ENCODE measurements at regions not wholly inside any gene's neighbourhood (a gene's known extent, or its start where the extent isn't known, plus 50 kb on each side); places are given as distances from the start of the nearest gene placed in this dataset.

- Histone ChIP-seq H3K36me3 (no peaks in the 10 kb centered on the region), H3K27ac (no peak overlapping the region), H3K4me1 (no peaks in the 10 kb centered on the region), H3K27me3 (no peaks in the 10 kb centered on the region), H3K9me3 (peaks cover 0 to 7% of the 10 kb centered on the region in 2 donors), H3K4me3 (no peak overlapping the region)
- DNase-seq (ENCODE audit: low spot score in 2 of 2) = no peak
- intact Hi-C loops (cut with DNase I; ENCODE audit: low total_unique reads) = no loop called here
- TF ChIP-seq POLR2AphosphoS5 (IDR thresholded peaks at IDR 0.05) (no peak), POLR2A (IDR thresholded peaks at IDR 0.05) (no peak), CTCF (IDR thresholded peaks at IDR 0.05) (no peak)
These were observed 82.3 kb downstream of the PRLHR start for GRCh38 chr10:118513174-118513573.

GRCh38 chr10:118511711-118512110 lies 83.7 kb downstream of the PRLHR start:
- no peak for TF ChIP-seq POLR2AphosphoS5 (IDR thresholded peaks at IDR 0.05)
- intact Hi-C loops (cut with DNase I; ENCODE audit: low total_unique reads) = no loop called here

GRCh38 chr10:118508863-118509262 lies 86.6 kb downstream of the PRLHR start:
- H3K27me3 ChIP-seq = no peaks in the 10 kb centered on the region
- TF ChIP-seq CTCF (IDR thresholded peaks at IDR 0.05) (no peak), POLR2A (IDR thresholded peaks at IDR 0.05) (no peak), POLR2AphosphoS5 (IDR thresholded peaks at IDR 0.05) (no peak)
- no peak overlapping the region for H3K27ac ChIP-seq
- no peaks in the 10 kb centered on the region for H3K4me1 ChIP-seq
- H3K9me3 ChIP-seq = no peaks in the 10 kb centered on the region
- H3K36me3 ChIP-seq = no peaks in the 10 kb centered on the region
- H3K4me3 ChIP-seq = no peak overlapping the region
- DNase-seq (ENCODE audit: low spot score in 2 of 2) = no peak
- intact Hi-C loops (cut with DNase I; ENCODE audit: low total_unique reads) = no loop called here

More at GRCh38 chr10:118511711-118512110, 83.7 kb downstream of the PRLHR start:
- no peaks in the 10 kb centered on the region for H3K9me3 ChIP-seq
- no peaks in the 10 kb centered on the region for H3K36me3 ChIP-seq
- no peaks in the 10 kb centered on the region for H3K4me1 ChIP-seq
- no peak overlapping the region for H3K27ac ChIP-seq
- no peak overlapping the region for H3K4me3 ChIP-seq
- DNase-seq (ENCODE audit: low spot score in 2 of 2) = no peak
- H3K27me3 ChIP-seq = no peaks in the 10 kb centered on the region

GRCh38 chr10:118508355-118508754 lies 87.1 kb downstream of the PRLHR start:
- Histone ChIP-seq H3K27me3 (no peaks in the 10 kb centered on the region), H3K27ac (no peak overlapping the region), H3K4me3 (no peak overlapping the region), H3K4me1 (no peaks in the 10 kb centered on the region), H3K36me3 (no peaks in the 10 kb centered on the region), H3K9me3 (no peaks in the 10 kb centered on the region)
- TF ChIP-seq CTCF (IDR thresholded peaks at IDR 0.05) (no peak), POLR2AphosphoS5 (IDR thresholded peaks at IDR 0.05) (no peak), POLR2A (IDR thresholded peaks at IDR 0.05) (no peak)
- intact Hi-C loops (cut with DNase I; ENCODE audit: low total_unique reads) = no loop called here
- DNase-seq (ENCODE audit: low spot score in 2 of 2) = no peak

- Histone ChIP-seq H3K4me1 (no peaks in the 10 kb centered on the region), H3K36me3 (no peaks in the 10 kb centered on the region), H3K9me3 (no peaks in the 10 kb centered on the region), H3K4me3 (no peak overlapping the region), H3K27ac (no peak overlapping the region), H3K27me3 (no peaks in the 10 kb centered on the region)
- intact Hi-C loops (cut with DNase I; ENCODE audit: low total_unique reads) = no loop called here
- TF ChIP-seq POLR2A (IDR thresholded peaks at IDR 0.05) = no peak
- TF ChIP-seq CTCF (IDR thresholded peaks at IDR 0.05) = no peak
- no peak for TF ChIP-seq POLR2AphosphoS5 (IDR thresholded peaks at IDR 0.05)
- DNase-seq (ENCODE audit: low spot score in 2 of 2) = no peak
These were observed 88.5 kb downstream of the PRLHR start for GRCh38 chr10:118506671-118507590.
